Stimulated activated CD8-positive, alpha-beta memory T cell treated with anti-CD3 and anti-CD28 coated beads, Interleukin-2, amount 100 ng/mL, for 1 hour (primary cell): ENCODE measurements at regions not wholly inside any gene's neighbourhood (a gene's known extent, or its start where the extent isn't known, plus 50 kb on each side); places are given as distances from the start of the nearest gene placed in this dataset.

Experiments used
- DNase-seq, 2 donors: peaks; one replicate each; pipeline ENCODE4 v3.0.0-alpha.2; 2020; ENCODE audit warnings: low read depth in 2 of 2

GRCh38 chr1:29471487-29472313, 235.4 kb downstream of the PTPRU start:
- DNase-seq = no peak

- DNase-seq = no peak
Measured at GRCh38 chr1:29470788-29471119, 234.4 kb downstream of the PTPRU start.

- no peak for DNase-seq
Measured at GRCh38 chr1:29470087-29470787, 233.9 kb downstream of the PTPRU start.

GRCh38 chr1:29469457-29469856, 233.1 kb downstream of the PTPRU start:
- no peak for DNase-seq

- no peak for DNase-seq
Measured at GRCh38 chr1:29467989-29468900, 231.9 kb downstream of the PTPRU start.

- DNase-seq = no peak
Measured at GRCh38 chr1:29466258-29466657, 229.9 kb downstream of the PTPRU start.

DNA sequence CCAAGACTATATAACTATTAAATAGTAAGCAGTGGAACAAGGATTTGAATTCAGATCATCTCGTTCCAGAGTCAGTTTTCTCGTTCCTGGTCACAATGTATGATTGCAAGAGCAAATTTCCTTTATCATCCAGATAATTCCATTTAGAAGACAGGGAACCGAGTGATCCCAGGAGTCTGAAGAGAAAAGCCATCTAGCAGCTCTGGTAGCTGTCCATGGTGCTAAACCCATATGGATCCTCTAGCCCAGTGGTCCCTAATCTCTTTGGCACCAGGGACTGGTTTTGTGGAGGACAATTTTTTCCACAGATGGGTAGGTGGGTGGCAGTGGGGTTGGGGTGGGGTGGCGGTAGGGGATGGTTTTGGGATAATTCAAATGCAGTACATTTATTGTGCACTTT, 229.4 kb downstream of the PTPRU start:
- no peak for DNase-seq

- no peak for DNase-seq
Measured at GRCh38 chr1:29462096-29462495, 225.8 kb downstream of the PTPRU start.

- DNase-seq = no peak
Measured at GRCh38 chr1:29461115-29461739, 224.9 kb downstream of the PTPRU start.

GRCh38 chr1:29460694-29461093, 224.4 kb downstream of the PTPRU start:
- no peak for DNase-seq

DNA sequence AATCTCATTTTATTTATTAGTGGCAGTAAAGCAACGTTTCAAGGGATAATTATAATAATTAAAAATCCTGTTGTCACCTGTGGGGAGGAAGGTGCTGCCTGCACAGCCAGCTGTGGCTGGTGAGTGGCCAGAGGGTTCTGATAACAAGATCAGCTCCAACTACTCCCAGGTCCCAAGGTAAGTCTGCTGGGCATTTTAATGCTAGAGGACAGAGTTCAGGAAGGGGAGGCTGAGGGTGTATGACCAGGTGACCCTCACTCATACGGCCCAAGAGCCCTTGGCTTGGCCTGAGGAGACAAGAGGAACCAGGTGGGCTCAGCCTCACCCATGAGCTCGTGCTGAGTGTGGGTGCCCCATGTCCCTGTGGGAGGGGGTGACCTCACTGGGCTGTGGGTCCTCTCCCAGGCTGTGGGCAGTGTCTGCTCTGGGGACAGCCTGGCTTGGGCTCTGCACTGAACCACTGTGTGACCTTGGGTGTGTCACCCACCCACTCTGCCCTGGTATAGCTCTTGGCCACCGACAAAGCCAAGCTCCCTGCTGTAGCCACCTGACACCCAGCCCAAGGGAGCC, 223.8 kb downstream of the PTPRU start:
- no peak for DNase-seq

DNA sequence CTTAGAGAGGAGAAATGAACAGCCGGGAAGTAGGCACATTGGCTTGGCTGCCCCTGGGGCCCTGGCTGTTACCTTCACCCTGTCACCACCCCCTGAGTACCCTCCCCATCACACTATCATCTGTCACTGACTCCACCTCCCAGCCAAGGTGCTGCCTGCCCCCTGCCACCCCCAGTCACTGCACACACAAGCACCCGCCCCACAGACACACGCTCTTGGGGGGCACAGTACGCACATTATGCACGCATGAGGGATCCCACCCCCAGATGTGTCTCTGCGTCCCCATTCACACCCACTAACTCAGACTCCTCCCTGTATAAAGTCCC, 223.3 kb downstream of the PTPRU start:
- no peak for DNase-seq

DNA sequence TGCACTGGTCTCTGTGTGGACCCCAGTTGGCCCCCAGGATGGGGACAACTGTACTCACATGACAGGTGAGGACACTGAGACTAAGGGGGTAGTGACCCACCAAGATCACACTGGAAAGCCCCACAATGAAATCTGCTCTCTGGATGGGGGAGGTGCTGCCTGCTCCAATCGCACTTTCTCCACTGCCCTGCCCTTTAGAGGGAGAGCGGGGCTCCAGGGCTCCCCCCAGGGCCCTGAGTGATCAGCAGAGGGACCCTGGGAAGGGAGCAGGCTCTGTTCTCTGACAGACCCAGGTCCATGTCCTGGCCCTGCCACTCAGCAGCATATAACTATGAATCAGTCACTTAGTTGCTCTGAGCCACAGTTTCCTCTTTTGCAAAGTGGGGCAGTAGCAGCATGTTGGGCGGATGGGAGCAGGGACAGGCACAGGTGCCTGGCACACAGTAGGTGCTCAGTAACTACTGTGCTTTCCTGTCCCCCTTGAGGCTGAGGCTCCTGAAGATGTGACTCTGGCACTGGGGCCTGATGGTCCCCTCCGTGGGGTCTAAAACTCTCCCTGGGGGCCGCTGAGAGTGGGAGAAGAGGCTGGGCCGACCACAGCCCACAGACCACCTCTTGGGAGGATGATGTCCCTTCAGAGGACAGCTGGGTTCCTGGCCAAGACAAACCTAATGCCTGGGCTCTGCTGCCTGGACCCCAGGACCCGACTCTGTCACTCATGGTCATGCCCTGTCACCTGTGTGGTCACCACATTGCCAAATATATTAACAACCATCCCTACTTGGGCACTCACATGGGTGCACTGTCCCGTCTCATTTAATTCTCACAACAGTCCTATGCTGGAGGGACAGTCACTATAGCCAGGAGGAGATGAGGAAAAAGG, 222.7 kb downstream of the PTPRU start:
- no peak for DNase-seq

- DNase-seq = no peak
Measured at GRCh38 chr1:29457496-29458368, 221.4 kb downstream of the PTPRU start.

- no peak for DNase-seq
Measured at GRCh38 chr1:29456685-29457435, 220.5 kb downstream of the PTPRU start.

DNA sequence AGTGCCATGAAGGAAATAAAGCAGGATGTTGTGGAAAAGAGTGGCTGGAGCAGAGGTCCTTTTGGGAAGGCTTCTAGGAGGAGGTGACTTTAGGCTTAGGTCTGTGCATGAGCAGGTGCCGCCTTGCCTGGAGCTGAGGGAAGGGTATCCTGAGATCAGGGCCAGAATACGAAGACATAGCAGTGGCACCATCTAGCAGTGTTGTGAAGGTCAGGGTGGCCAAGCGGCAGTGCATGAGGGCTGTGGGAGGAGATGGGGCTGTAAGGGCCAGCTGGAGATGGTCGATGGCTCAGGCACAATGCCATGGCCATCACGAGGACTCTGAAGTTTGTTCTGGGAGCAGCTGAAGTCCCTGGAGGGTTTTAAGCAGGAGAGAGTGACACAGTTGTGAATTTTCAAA, 219.5 kb downstream of the PTPRU start:
- DNase-seq = no peak

- no peak for DNase-seq
Measured at GRCh38 chr1:29454616-29455380, 218.5 kb downstream of the PTPRU start.
